ENCODE measurements at regions not wholly inside any gene's neighbourhood (a gene's known extent, or its start where the extent isn't known, plus 50 kb on each side); places are given as distances from the start of the nearest gene placed in this dataset.

GRCh38 chr20:7144464-7144863 lies 377.0 kb downstream of the BMP2 start:
- Histone ChIP-seq H4K8ac (ENCODE audit: low read depth in 2 of 2, low read length in 2 of 2) (no peak overlapping the region), H3K18ac (ENCODE audit: low read depth, low read length) (no peak overlapping the region), H2AK9ac (replicated peaks; ENCODE audit: low read depth, low read length, poor library complexity) (no peak overlapping the region), H3K9ac (ENCODE audit: low read depth, low read length) (no peak overlapping the region), H2AFZ (replicated peaks; ENCODE audit: low read length, poor library complexity) (no peak overlapping the region), H3K9me3 (ENCODE audit: control insufficient read depth, insufficient read depth, low read length) (0 out of 2 replicates have a peak, but pooled peaks cover 3% of the 10 kb centered on the region), H3K4me1 (ENCODE audit: control insufficient read depth, insufficient read depth, low read length) (no peaks in the 10 kb centered on the region), H2BK5ac (ENCODE audit: low read depth, low read length, poor library complexity, severe bottlenecking) (no peak overlapping the region), H2AK5ac (ENCODE audit: low read depth, low read length) (no peak overlapping the region), H3K9me1 (ENCODE audit: insufficient read depth, low read length) (no peaks in the 10 kb centered on the region), H4K20me1 (ENCODE audit: insufficient read depth, low read length) (no peaks in the 10 kb centered on the region), H3K56ac (ENCODE audit: extremely low read depth, insufficient read depth, low read length) (no peak overlapping the region), H3K23ac (ENCODE audit: low read depth, low read length) (no peak overlapping the region), H2BK20ac (ENCODE audit: low read depth, low read length) (no peak overlapping the region), H3K27me3 (ENCODE audit: control insufficient read depth, insufficient read depth, low read length) (no peaks in the 10 kb centered on the region), H3K36me3 (ENCODE audit: control insufficient read depth, insufficient read depth, low read length) (no peaks in the 10 kb centered on the region), H3K4ac (ENCODE audit: low read depth, low read length) (no peak overlapping the region), H4K5ac (ENCODE audit: low read depth, low read length) (no peak overlapping the region), H3K4me3 (ENCODE audit: insufficient read depth, low read depth, low read length) (no peak overlapping the region), H3K79me1 (ENCODE audit: low read depth in 1 of 2, low read length in 2 of 2) (no peaks in the 10 kb centered on the region), H3K27ac (ENCODE audit: insufficient read depth, low read length) (no peak overlapping the region), H2BK15ac (ENCODE audit: low read depth, low read length) (no peak overlapping the region), H2BK120ac (ENCODE audit: low read depth, low read length) (no peak overlapping the region), H4K91ac (ENCODE audit: insufficient read depth, low read depth, low read length) (no peak overlapping the region), H3K4me2 (ENCODE audit: low read depth, low read length) (no peak overlapping the region), H3K14ac (replicated peaks; ENCODE audit: low read depth, low read length) (no peak overlapping the region)
- dilution Hi-C loops (cut with HindIII; ENCODE audit: low sequenced_read_pairs, unreplicated experiment) (no loop called here), in situ Hi-C loops (cut with MboI; ENCODE audit: low sequenced_read_pairs) (no loop called here), intact Hi-C loops (cut with micrococcal nuclease) (no loop called here)
- ChIA-PET POLR2A (ENCODE audit: unreplicated experiment) (no interaction called here), CTCF (no interaction called here)
- no TSS peak for BruUV-seq (replicated peaks)
- TF ChIP-seq RFX5 (IDR thresholded peaks at IDR 0.05; ENCODE audit: low read depth, low read length) = no peak
- TF ChIP-seq MAFK (IDR thresholded peaks at IDR 0.05; ENCODE audit: low read depth, low read length) = no peak
- no peak for TF ChIP-seq MAZ (IDR thresholded peaks at IDR 0.05; ENCODE audit: borderline replicate concordance, low read depth, low read length)
- TF ChIP-seq MXI1 (IDR thresholded peaks at IDR 0.05; ENCODE audit: borderline replicate concordance, low read depth, low read length) = no peak
- TF ChIP-seq BHLHE40 (IDR thresholded peaks at IDR 0.05; ENCODE audit: low read depth, low read length) = no peak
- TF ChIP-seq RAD21 (IDR thresholded peaks at IDR 0.05; ENCODE audit: low read length) = no peak
- no peak for TF ChIP-seq CTCF (conservative IDR thresholded peaks at IDR 0.05; ENCODE audit: low read depth, low read length)
- no peak for TF ChIP-seq ELK1 (IDR thresholded peaks at IDR 0.05; ENCODE audit: borderline replicate concordance, low read depth, low read length)
- no peak for TF ChIP-seq USF2 (IDR thresholded peaks at IDR 0.05; ENCODE audit: low read depth, low read length)
- TF ChIP-seq NFE2L2 (IDR thresholded peaks at IDR 0.05; ENCODE audit: low read depth, low read length) = no peak
- TF ChIP-seq SMC3 (IDR thresholded peaks at IDR 0.05; ENCODE audit: low read depth, low read length) = no peak
- WGBS, 2 experiments (ENCODE audit: extremely low coverage in 2 of 2, insufficient read length in 1 of 2) = no CpG with 5 or more reads among the region's 2 CpGs
- no peak for DNase-seq
- ATAC-seq (ENCODE audit: low read depth) = no peak
